ENCODE measurements at regions not wholly inside any gene's neighbourhood (a gene's known extent, or its start where the extent isn't known, plus 50 kb on each side); places are given as distances from the start of the nearest gene placed in this dataset.

- peaks cover 8% of the 10 kb centered on the region for H3K27me3 Mint-ChIP-seq
- Histone ChIP-seq H3K4me2 (replicated peaks; ENCODE audit: low read depth, low read length, poor library complexity, severe bottlenecking) (no peak overlapping the region), H3K27ac (ENCODE audit: low read length in 2 of 2) (no peak overlapping the region), H3K27me3 (replicated peaks in 1 of 4; ENCODE audit: control extremely low read depth in 1 of 4, control insufficient read depth in 3 of 4, insufficient read depth in 4 of 4, low read length in 3 of 4) (peaks cover 0 to 3% (median 0%) of the 10 kb centered on the region in 4 experiments), H4K20me1 (ENCODE audit: control insufficient read depth, insufficient read depth, low read length, poor library complexity, severe bottlenecking) (no peaks in the 10 kb centered on the region), H3K4me3 (ENCODE audit: control extremely low read depth in 1 of 5, extremely low read depth in 1 of 5, insufficient read depth in 1 of 5, low read depth in 2 of 5, low read length in 4 of 5) (no peak overlapping the region), H3K9ac (ENCODE audit: low read length) (no peak overlapping the region), H3K9me3 (ENCODE audit: control extremely low read depth in 1 of 3, control insufficient read depth in 2 of 3, insufficient read depth in 1 of 3, low read length in 2 of 3) (no peaks in the 10 kb centered on the region), H3K4me1 (ENCODE audit: control insufficient read depth in 2 of 2, insufficient read depth in 2 of 2, low read length in 2 of 2) (peaks cover 26 to 28% of the 10 kb centered on the region in 2 donors), H3K79me2 (ENCODE audit: control insufficient read depth, insufficient read depth, low read length) (peaks cover 22% of the 10 kb centered on the region), H2AFZ (ENCODE audit: insufficient read depth, low read depth, low read length, poor library complexity, severe bottlenecking) (no peak overlapping the region), H3K36me3 (replicated peaks in 1 of 2; ENCODE audit: control extremely low read depth in 1 of 2, control insufficient read depth in 1 of 2, extremely low read depth in 1 of 2, insufficient read depth in 2 of 2, low read length in 1 of 2) (no peaks in the 10 kb centered on the region)
- no peak for ATAC-seq (ENCODE audit: low read depth)
- peaks cover 31% of the 10 kb centered on the region for H3K4me1 Mint-ChIP-seq
- no peak overlapping the region for H3K27ac Mint-ChIP-seq
- ChIA-PET POLR2A (no interaction called here), CTCF (interaction anchor here (0.7 to 10.4 kb wide), 15 partner anchors 14 to 554 kb away, joined by 3 to 216 read pairs (median 20); partner anchors contain the start of genes CD53, KCNA2 and LRIF1)
- no peak overlapping the region for H3K4me3 Mint-ChIP-seq
- DNase-seq = no peak
- no peak for TF ChIP-seq CTCF (IDR thresholded peaks at IDR 0.05)
- TF ChIP-seq EZH2 (IDR thresholded peaks at IDR 0.05; ENCODE audit: borderline replicate concordance, insufficient read depth, low read depth, low read length, poor library complexity, severe bottlenecking) = no peak
- no CpG with 5 or more reads among the region's 3 CpGs for WGBS (ENCODE audit: insufficient coverage)
- H3K9me3 Mint-ChIP-seq (ENCODE audit: insufficient read depth) = no peaks in the 10 kb centered on the region
- intact Hi-C loops (cut with micrococcal nuclease) = loop anchor here (5.0 to 10.0 kb wide), 4 partner anchors 395 to 572 kb away; partner anchors contain the start of gene DENND2D
These were observed 93.3 kb upstream of the CD53 start for GRCh38 chr1:110779636-110780035.

GRCh38 chr1:110778821-110779220 is 94.1 kb upstream of the CD53 start:
- DNase-seq (no peak), ATAC-seq (ENCODE audit: low read depth) (no peak)
- ChIA-PET POLR2A (no interaction called here), CTCF (interaction anchor here (0.6 to 10.4 kb wide), 5 partner anchors 13 to 167 kb away, joined by 3 to 216 read pairs (median 111); no protein-coding TSS in a partner anchor)
- H3K27me3 Mint-ChIP-seq = peaks cover 8% of the 10 kb centered on the region
- 88% methylated on average over 1 of the region's 1 CpG for WGBS (ENCODE audit: insufficient coverage)
- Histone ChIP-seq H3K4me3 (ENCODE audit: control extremely low read depth in 1 of 5, extremely low read depth in 1 of 5, insufficient read depth in 1 of 5, low read depth in 2 of 5, low read length in 4 of 5) (no peak overlapping the region), H3K79me2 (ENCODE audit: control insufficient read depth, insufficient read depth, low read length) (peaks cover 15% of the 10 kb centered on the region), H3K9me3 (ENCODE audit: control extremely low read depth in 1 of 3, control insufficient read depth in 2 of 3, insufficient read depth in 1 of 3, low read length in 2 of 3) (no peaks in the 10 kb centered on the region), H3K4me2 (replicated peaks; ENCODE audit: low read depth, low read length, poor library complexity, severe bottlenecking) (no peak overlapping the region), H2AFZ (ENCODE audit: insufficient read depth, low read depth, low read length, poor library complexity, severe bottlenecking) (no peak overlapping the region), H3K9ac (ENCODE audit: low read length) (no peak overlapping the region), H3K4me1 (ENCODE audit: control insufficient read depth in 2 of 2, insufficient read depth in 2 of 2, low read length in 2 of 2) (peaks cover 18 to 20% of the 10 kb centered on the region in 2 donors), H3K36me3 (replicated peaks in 1 of 2; ENCODE audit: control extremely low read depth in 1 of 2, control insufficient read depth in 1 of 2, extremely low read depth in 1 of 2, insufficient read depth in 2 of 2, low read length in 1 of 2) (no peaks in the 10 kb centered on the region), H3K27me3 (replicated peaks in 1 of 4; ENCODE audit: control extremely low read depth in 1 of 4, control insufficient read depth in 3 of 4, insufficient read depth in 4 of 4, low read length in 3 of 4) (peaks cover 0 to 3% (median 0%) of the 10 kb centered on the region in 4 experiments), H4K20me1 (ENCODE audit: control insufficient read depth, insufficient read depth, low read length, poor library complexity, severe bottlenecking) (no peaks in the 10 kb centered on the region), H3K27ac (ENCODE audit: low read length in 2 of 2) (no peak overlapping the region)
- intact Hi-C loops (cut with micrococcal nuclease) = no loop called here
- H3K27ac Mint-ChIP-seq = no peak overlapping the region
- H3K4me3 Mint-ChIP-seq = no peak overlapping the region
- peaks cover 25% of the 10 kb centered on the region for H3K4me1 Mint-ChIP-seq
- H3K9me3 Mint-ChIP-seq (ENCODE audit: insufficient read depth) = no peaks in the 10 kb centered on the region
- TF ChIP-seq CTCF (IDR thresholded peaks at IDR 0.05) (no peak), EZH2 (IDR thresholded peaks at IDR 0.05; ENCODE audit: borderline replicate concordance, insufficient read depth, low read depth, low read length, poor library complexity, severe bottlenecking) (no peak)
